ENCODE measurements at regions not wholly inside any gene's neighbourhood (a gene's known extent, or its start where the extent isn't known, plus 50 kb on each side); places are given as distances from the start of the nearest gene placed in this dataset.

DNA sequence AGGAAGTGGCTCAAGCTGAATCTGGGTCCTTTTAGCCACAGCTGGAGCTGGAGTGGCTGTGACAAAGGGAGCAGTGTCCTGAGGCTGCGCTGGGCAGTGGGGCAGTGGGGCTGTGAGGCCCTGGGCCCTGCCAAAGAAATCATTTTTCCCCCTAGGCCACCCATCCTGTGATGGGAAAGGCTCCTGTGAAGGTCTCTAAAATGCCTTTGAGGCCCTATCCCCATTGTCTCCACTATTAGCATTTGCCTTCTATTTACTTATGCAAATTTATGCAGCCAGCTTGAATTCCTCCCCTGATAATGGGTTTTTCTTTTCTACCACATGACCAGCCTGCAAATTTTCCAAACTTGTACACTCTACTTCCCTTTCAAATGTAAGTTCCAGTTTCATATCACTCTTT lies 539.2 kb downstream of the MEI4 start:
- TF ChIP-seq, protein P1, sequence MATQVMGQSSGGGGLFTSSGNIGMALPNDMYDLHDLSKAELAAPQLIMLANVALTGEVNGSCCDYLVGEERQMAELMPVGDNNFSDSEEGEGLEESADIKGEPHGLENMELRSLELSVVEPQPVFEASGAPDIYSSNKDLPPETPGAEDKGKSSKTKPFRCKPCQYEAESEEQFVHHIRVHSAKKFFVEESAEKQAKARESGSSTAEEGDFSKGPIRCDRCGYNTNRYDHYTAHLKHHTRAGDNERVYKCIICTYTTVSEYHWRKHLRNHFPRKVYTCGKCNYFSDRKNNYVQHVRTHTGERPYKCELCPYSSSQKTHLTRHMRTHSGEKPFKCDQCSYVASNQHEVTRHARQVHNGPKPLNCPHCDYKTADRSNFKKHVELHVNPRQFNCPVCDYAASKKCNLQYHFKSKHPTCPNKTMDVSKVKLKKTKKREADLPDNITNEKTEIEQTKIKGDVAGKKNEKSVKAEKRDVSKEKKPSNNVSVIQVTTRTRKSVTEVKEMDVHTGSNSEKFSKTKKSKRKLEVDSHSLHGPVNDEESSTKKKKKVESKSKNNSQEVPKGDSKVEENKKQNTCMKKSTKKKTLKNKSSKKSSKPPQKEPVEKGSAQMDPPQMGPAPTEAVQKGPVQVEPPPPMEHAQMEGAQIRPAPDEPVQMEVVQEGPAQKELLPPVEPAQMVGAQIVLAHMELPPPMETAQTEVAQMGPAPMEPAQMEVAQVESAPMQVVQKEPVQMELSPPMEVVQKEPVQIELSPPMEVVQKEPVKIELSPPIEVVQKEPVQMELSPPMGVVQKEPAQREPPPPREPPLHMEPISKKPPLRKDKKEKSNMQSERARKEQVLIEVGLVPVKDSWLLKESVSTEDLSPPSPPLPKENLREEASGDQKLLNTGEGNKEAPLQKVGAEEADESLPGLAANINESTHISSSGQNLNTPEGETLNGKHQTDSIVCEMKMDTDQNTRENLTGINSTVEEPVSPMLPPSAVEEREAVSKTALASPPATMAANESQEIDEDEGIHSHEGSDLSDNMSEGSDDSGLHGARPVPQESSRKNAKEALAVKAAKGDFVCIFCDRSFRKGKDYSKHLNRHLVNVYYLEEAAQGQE (IDR thresholded peaks at IDR 0.05; ENCODE audit: insufficient replicate concordance, low read depth) = no peak
- TF ChIP-seq, protein P2, sequence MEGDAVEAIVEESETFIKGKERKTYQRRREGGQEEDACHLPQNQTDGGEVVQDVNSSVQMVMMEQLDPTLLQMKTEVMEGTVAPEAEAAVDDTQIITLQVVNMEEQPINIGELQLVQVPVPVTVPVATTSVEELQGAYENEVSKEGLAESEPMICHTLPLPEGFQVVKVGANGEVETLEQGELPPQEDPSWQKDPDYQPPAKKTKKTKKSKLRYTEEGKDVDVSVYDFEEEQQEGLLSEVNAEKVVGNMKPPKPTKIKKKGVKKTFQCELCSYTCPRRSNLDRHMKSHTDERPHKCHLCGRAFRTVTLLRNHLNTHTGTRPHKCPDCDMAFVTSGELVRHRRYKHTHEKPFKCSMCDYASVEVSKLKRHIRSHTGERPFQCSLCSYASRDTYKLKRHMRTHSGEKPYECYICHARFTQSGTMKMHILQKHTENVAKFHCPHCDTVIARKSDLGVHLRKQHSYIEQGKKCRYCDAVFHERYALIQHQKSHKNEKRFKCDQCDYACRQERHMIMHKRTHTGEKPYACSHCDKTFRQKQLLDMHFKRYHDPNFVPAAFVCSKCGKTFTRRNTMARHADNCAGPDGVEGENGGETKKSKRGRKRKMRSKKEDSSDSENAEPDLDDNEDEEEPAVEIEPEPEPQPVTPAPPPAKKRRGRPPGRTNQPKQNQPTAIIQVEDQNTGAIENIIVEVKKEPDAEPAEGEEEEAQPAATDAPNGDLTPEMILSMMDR (IDR thresholded peaks at IDR 0.05; ENCODE audit: insufficient read depth, low read length) = no peak
- no peak for TF ChIP-seq POLR2AphosphoS5 (IDR thresholded peaks at IDR 0.05; ENCODE audit: low read depth)
